ENCODE measurements at regions not wholly inside any gene's neighbourhood (a gene's known extent, or its start where the extent isn't known, plus 50 kb on each side); places are given as distances from the start of the nearest gene placed in this dataset.

DNA sequence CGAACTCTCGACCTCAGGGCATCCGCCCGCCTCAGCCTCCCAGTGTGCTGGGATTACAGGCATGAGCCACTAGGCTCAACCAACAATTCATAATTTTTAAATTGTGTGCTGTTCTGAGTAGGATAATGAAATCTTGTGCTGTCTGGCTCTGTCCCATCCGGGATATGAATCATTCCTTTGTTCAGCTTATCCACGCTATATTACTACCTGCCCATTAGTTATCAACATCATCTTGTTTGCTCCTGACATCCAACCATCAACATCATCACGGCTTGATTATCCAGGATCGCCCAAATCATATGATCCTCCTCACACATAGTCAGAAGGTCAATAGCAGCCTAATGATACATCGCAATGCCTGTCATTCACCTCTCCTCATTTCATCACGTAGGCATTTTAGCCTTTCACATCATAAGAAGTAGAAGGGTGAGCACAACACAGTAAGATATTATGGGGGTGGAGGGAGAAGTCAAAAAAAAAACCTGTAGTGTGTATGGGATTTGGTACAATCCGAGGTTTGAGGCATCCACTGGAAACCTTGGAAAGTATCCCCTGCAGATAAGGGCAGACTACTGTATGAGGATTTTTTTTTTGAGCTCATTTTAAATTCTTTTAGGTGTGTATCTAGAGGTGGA lies 77.0 kb upstream of the SIAH1 start:
- intact Hi-C loops (cut with micrococcal nuclease; ENCODE audit: unreplicated experiment) (no loop called here), in situ Hi-C loops (cut with HindIII; ENCODE audit: low pct_unique_long_range_greater_than_20kb, low sequenced_read_pairs) (no loop called here)
- DNase-seq (ENCODE audit: low read depth, low spot score) (peak; percentile 84), ATAC-seq (peak; percentile 66)
- no peak overlapping the region for H3K4me3 ChIP-seq (ENCODE audit: low read depth in 2 of 2, low read length in 2 of 2)
- H3K27me3 ChIP-seq (ENCODE audit: control insufficient read depth, insufficient read depth, low read length): no peaks in the 10 kb centered on the region
- no peaks in the 10 kb centered on the region for H3K9me3 ChIP-seq (ENCODE audit: control insufficient read depth, insufficient read depth, low read depth, low read length)
- TF ChIP-seq SIN3A (IDR thresholded peaks at IDR 0.05; ENCODE audit: borderline replicate concordance, insufficient read depth, low read depth, low read length) (no peak), POLR2AphosphoS5 (IDR thresholded peaks at IDR 0.05; ENCODE audit: low read depth, low read length) (no peak), TCF7L2 (IDR thresholded peaks at IDR 0.05; ENCODE audit: low read depth, low read length) (no peak)
- TF ChIP-seq, protein P1, sequence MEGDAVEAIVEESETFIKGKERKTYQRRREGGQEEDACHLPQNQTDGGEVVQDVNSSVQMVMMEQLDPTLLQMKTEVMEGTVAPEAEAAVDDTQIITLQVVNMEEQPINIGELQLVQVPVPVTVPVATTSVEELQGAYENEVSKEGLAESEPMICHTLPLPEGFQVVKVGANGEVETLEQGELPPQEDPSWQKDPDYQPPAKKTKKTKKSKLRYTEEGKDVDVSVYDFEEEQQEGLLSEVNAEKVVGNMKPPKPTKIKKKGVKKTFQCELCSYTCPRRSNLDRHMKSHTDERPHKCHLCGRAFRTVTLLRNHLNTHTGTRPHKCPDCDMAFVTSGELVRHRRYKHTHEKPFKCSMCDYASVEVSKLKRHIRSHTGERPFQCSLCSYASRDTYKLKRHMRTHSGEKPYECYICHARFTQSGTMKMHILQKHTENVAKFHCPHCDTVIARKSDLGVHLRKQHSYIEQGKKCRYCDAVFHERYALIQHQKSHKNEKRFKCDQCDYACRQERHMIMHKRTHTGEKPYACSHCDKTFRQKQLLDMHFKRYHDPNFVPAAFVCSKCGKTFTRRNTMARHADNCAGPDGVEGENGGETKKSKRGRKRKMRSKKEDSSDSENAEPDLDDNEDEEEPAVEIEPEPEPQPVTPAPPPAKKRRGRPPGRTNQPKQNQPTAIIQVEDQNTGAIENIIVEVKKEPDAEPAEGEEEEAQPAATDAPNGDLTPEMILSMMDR (IDR thresholded peaks at IDR 0.05): no peak
- TF ChIP-seq, protein P2, sequence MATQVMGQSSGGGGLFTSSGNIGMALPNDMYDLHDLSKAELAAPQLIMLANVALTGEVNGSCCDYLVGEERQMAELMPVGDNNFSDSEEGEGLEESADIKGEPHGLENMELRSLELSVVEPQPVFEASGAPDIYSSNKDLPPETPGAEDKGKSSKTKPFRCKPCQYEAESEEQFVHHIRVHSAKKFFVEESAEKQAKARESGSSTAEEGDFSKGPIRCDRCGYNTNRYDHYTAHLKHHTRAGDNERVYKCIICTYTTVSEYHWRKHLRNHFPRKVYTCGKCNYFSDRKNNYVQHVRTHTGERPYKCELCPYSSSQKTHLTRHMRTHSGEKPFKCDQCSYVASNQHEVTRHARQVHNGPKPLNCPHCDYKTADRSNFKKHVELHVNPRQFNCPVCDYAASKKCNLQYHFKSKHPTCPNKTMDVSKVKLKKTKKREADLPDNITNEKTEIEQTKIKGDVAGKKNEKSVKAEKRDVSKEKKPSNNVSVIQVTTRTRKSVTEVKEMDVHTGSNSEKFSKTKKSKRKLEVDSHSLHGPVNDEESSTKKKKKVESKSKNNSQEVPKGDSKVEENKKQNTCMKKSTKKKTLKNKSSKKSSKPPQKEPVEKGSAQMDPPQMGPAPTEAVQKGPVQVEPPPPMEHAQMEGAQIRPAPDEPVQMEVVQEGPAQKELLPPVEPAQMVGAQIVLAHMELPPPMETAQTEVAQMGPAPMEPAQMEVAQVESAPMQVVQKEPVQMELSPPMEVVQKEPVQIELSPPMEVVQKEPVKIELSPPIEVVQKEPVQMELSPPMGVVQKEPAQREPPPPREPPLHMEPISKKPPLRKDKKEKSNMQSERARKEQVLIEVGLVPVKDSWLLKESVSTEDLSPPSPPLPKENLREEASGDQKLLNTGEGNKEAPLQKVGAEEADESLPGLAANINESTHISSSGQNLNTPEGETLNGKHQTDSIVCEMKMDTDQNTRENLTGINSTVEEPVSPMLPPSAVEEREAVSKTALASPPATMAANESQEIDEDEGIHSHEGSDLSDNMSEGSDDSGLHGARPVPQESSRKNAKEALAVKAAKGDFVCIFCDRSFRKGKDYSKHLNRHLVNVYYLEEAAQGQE (IDR thresholded peaks at IDR 0.05; ENCODE audit: insufficient read depth in 1 of 2, low read depth in 2 of 2, low read length in 1 of 2): no peak
- BruUV-seq (replicated peaks): no TSS peak
- CTCF ChIA-PET: interaction anchor here (0.7 kb wide), 1 partner anchor 267 kb away, joined by 3 read pairs; no protein-coding TSS in a partner anchor
- no peak overlapping the region for H3K27ac ChIP-seq (ENCODE audit: low read length)
- POLR2A ChIA-PET: no interaction called here
- no peaks in the 10 kb centered on the region for H3K36me3 ChIP-seq (ENCODE audit: control insufficient read depth, insufficient read depth, low read length)
- no peaks in the 10 kb centered on the region for H3K4me1 ChIP-seq (ENCODE audit: control insufficient read depth, insufficient read depth, low read length)

DNA sequence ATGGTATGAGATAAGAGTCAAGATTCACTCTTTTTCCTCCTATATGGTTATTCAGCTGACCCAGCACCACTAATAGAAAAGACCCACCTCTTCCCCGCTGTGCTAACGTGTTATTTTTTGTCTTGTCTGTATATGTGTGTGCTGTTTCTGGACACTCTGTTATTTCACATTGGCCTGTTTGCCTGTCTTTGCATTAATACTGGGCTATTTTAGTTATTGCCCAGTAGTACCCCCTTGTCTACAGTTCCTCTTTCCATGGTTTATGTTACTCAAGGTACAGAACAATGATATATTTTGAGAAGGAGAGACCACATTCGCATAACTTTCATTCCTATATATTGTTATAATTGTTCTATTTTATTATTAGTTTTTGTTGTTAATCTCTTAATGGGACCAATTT lies 74.0 kb upstream of the SIAH1 start:
- intact Hi-C loops (cut with micrococcal nuclease; ENCODE audit: unreplicated experiment) (no loop called here), in situ Hi-C loops (cut with HindIII; ENCODE audit: low pct_unique_long_range_greater_than_20kb, low sequenced_read_pairs) (no loop called here)
- H3K27ac ChIP-seq (ENCODE audit: low read length): no peak overlapping the region
- ChIA-PET POLR2A (no interaction called here), CTCF (no interaction called here)
- ATAC-seq: no peak
- no peaks in the 10 kb centered on the region for H3K4me1 ChIP-seq (ENCODE audit: control insufficient read depth, insufficient read depth, low read length)
- no peak overlapping the region for H3K4me3 ChIP-seq (ENCODE audit: low read depth in 2 of 2, low read length in 2 of 2)
- H3K27me3 ChIP-seq (ENCODE audit: control insufficient read depth, insufficient read depth, low read length): no peaks in the 10 kb centered on the region
- no peak for TF ChIP-seq TCF7L2 (IDR thresholded peaks at IDR 0.05; ENCODE audit: low read depth, low read length)
- no peak for TF ChIP-seq SIN3A (IDR thresholded peaks at IDR 0.05; ENCODE audit: borderline replicate concordance, insufficient read depth, low read depth, low read length)
- TF ChIP-seq, protein P1 (IDR thresholded peaks at IDR 0.05): no peak
- TF ChIP-seq POLR2AphosphoS5 (IDR thresholded peaks at IDR 0.05; ENCODE audit: low read depth, low read length): no peak
- TF ChIP-seq, protein P2 (IDR thresholded peaks at IDR 0.05; ENCODE audit: insufficient read depth in 1 of 2, low read depth in 2 of 2, low read length in 1 of 2): no peak
- no peaks in the 10 kb centered on the region for H3K36me3 ChIP-seq (ENCODE audit: control insufficient read depth, insufficient read depth, low read length)
- no peak for DNase-seq (ENCODE audit: low read depth, low spot score)
- no TSS peak for BruUV-seq (replicated peaks)
- no peaks in the 10 kb centered on the region for H3K9me3 ChIP-seq (ENCODE audit: control insufficient read depth, insufficient read depth, low read depth, low read length)

Measured in Panc1 (cell line).